ENCODE measurements at regions not wholly inside any gene's neighbourhood (a gene's known extent, or its start where the extent isn't known, plus 50 kb on each side); places are given as distances from the start of the nearest gene placed in this dataset.

GRCh38 chr10:57946833-57947232 is 320.9 kb downstream of the IPMK start:
- H3K4me2 ChIP-seq, result no peak overlapping the region
- H4K20me1 ChIP-seq (ENCODE audit: insufficient read depth), result no peaks in the 10 kb centered on the region
- H3K4me3 ChIP-seq (ENCODE audit: low read depth in 2 of 2, low read length in 1 of 2), result no peak overlapping the region
- no peak for DNase-seq
- TF ChIP-seq GATA2 (CRISPR knock-in tag; IDR thresholded peaks at IDR 0.05), result no peak
- no peak for TF ChIP-seq FOXM1 (IDR thresholded peaks at IDR 0.05; ENCODE audit: low read depth)
- TF ChIP-seq TCF12 (IDR thresholded peaks at IDR 0.05), result no peak
- no peak for TF ChIP-seq YY1 (IDR thresholded peaks at IDR 0.05; ENCODE audit: low read depth)
- no peak for TF ChIP-seq CTCF (IDR thresholded peaks at IDR 0.05)
- H3K27me3 ChIP-seq (ENCODE audit: insufficient read depth), result no peaks in the 10 kb centered on the region
- ChIA-PET CTCF (no interaction called here), POLR2A (no interaction called here)
- H3K9me2 ChIP-seq, result no peaks in the 10 kb centered on the region
- H2AFZ ChIP-seq (ENCODE audit: low read depth), result no peak overlapping the region
- H3K27ac ChIP-seq (ENCODE audit: low read depth in 2 of 2, low read length in 1 of 2), result no peak overlapping the region
- no peaks in the 10 kb centered on the region for H3F3A ChIP-seq (replicated peaks; ENCODE audit: insufficient read depth)
- no peaks in the 10 kb centered on the region for H3K36me3 ChIP-seq (replicated peaks in 1 of 2; ENCODE audit: control insufficient read depth in 1 of 2, insufficient read depth in 2 of 2, low read length in 1 of 2)
- WGBS (ENCODE audit: low lambda C conversion rate), result 43% methylated on average over 1 of the region's 1 CpG
- no peak overlapping the region for H3K9ac ChIP-seq
- H3K79me2 ChIP-seq (ENCODE audit: insufficient read depth), result no peaks in the 10 kb centered on the region
- H3K4me1 ChIP-seq (ENCODE audit: control insufficient read depth in 1 of 2, insufficient read depth in 2 of 2, low read depth in 1 of 2, low read length in 1 of 2), result no peaks in the 10 kb centered on the region
- H3K9me3 ChIP-seq, result no peaks in the 10 kb centered on the region

- no peaks in the 10 kb centered on the region for H3F3A ChIP-seq (replicated peaks; ENCODE audit: insufficient read depth)
- H3K9me2 ChIP-seq, result no peaks in the 10 kb centered on the region
- no peaks in the 10 kb centered on the region for H3K36me3 ChIP-seq (replicated peaks in 1 of 2; ENCODE audit: control insufficient read depth in 1 of 2, insufficient read depth in 2 of 2, low read length in 1 of 2)
- 46% methylated on average over 4 of the region's 4 CpGs for WGBS (ENCODE audit: low lambda C conversion rate)
- H3K79me2 ChIP-seq (ENCODE audit: insufficient read depth), result no peaks in the 10 kb centered on the region
- H3K4me1 ChIP-seq (ENCODE audit: control insufficient read depth in 1 of 2, insufficient read depth in 2 of 2, low read depth in 1 of 2, low read length in 1 of 2), result no peaks in the 10 kb centered on the region
- H4K20me1 ChIP-seq (ENCODE audit: insufficient read depth), result no peaks in the 10 kb centered on the region
- H3K4me2 ChIP-seq, result no peak overlapping the region
- H3K4me3 ChIP-seq (ENCODE audit: low read depth in 2 of 2, low read length in 1 of 2), result no peak overlapping the region
- no peak overlapping the region for H3K27ac ChIP-seq (ENCODE audit: low read depth in 2 of 2, low read length in 1 of 2)
- no peak for TF ChIP-seq MEF2A (IDR thresholded peaks at IDR 0.05; ENCODE audit: borderline replicate concordance, low read depth)
- TF ChIP-seq PBX3 (IDR thresholded peaks at IDR 0.05), result 0 out of 2 replicates have a peak, but pooled peaks have one; percentile 14
- CTCF ChIA-PET, result no interaction called here
- no peak overlapping the region for H2AFZ ChIP-seq (ENCODE audit: low read depth)
- no peaks in the 10 kb centered on the region for H3K9me3 ChIP-seq
- POLR2A ChIA-PET, result no interaction called here
- no peak for DNase-seq
- H3K9ac ChIP-seq, result no peak overlapping the region
- no peaks in the 10 kb centered on the region for H3K27me3 ChIP-seq (ENCODE audit: insufficient read depth)
Measured at GRCh38 chr10:57943701-57944100, 324.0 kb downstream of the IPMK start.

- Histone ChIP-seq H3F3A (replicated peaks; ENCODE audit: insufficient read depth) (no peaks in the 10 kb centered on the region), H4K20me1 (ENCODE audit: insufficient read depth) (no peaks in the 10 kb centered on the region), H3K9me2 (0 out of 2 replicates have a peak, but pooled peaks cover 3% of the 10 kb centered on the region), H3K27ac (ENCODE audit: low read depth in 2 of 2, low read length in 1 of 2) (no peak overlapping the region), H2AFZ (ENCODE audit: low read depth) (no peak overlapping the region), H3K4me1 (ENCODE audit: control insufficient read depth in 1 of 2, insufficient read depth in 2 of 2, low read depth in 1 of 2, low read length in 1 of 2) (no peaks in the 10 kb centered on the region), H3K4me3 (ENCODE audit: low read depth in 2 of 2, low read length in 1 of 2) (no peak overlapping the region), H3K9me3 (no peaks in the 10 kb centered on the region), H3K79me2 (ENCODE audit: insufficient read depth) (no peaks in the 10 kb centered on the region), H3K36me3 (replicated peaks in 1 of 2; ENCODE audit: control insufficient read depth in 1 of 2, insufficient read depth in 2 of 2, low read length in 1 of 2) (no peaks in the 10 kb centered on the region), H3K9ac (no peak overlapping the region), H3K27me3 (ENCODE audit: insufficient read depth) (no peaks in the 10 kb centered on the region), H3K4me2 (no peak overlapping the region)
- TF ChIP-seq MXI1 (IDR thresholded peaks at IDR 0.05; ENCODE audit: low read depth, low read length), result no peak
- TF ChIP-seq RCOR1 (IDR thresholded peaks at IDR 0.05; ENCODE audit: low read length), result no peak
- TF ChIP-seq ELF1 (IDR thresholded peaks at IDR 0.05), result no peak
- no peak for TF ChIP-seq TAF1 (IDR thresholded peaks at IDR 0.05; ENCODE audit: borderline replicate concordance, low read depth, low read length)
- TF ChIP-seq TEAD4 (IDR thresholded peaks at IDR 0.05; ENCODE audit: borderline replicate concordance, insufficient read depth), result no peak
- no peak for TF ChIP-seq GABPA (IDR thresholded peaks at IDR 0.05; ENCODE audit: low read depth)
- no peak for TF ChIP-seq YY1 (IDR thresholded peaks at IDR 0.05; ENCODE audit: low read depth)
- TF ChIP-seq IRF3 (IDR thresholded peaks at IDR 0.05; ENCODE audit: low read depth, low read length), result no peak
- TF ChIP-seq NFIC (IDR thresholded peaks at IDR 0.05; ENCODE audit: borderline replicate concordance), result no peak
- 26% methylated on average over 2 of the region's 2 CpGs for WGBS (ENCODE audit: low lambda C conversion rate)
- DNase-seq, result no peak
- ChIA-PET POLR2A (no interaction called here), CTCF (no interaction called here)
Measured at GRCh38 chr10:57925045-57925444, 342.6 kb downstream of the IPMK start.
